HCT116 (cell line): ENCODE measurements at regions not wholly inside any gene's neighbourhood (a gene's known extent, or its start where the extent isn't known, plus 50 kb on each side); places are given as distances from the start of the nearest gene placed in this dataset.

Experiments
- ATAC-seq: fragments of 200-7000 bp; cut with Tn5 transposase; 2 replicates; pipeline ENCODE4 v1.9.1; 2020; ENCODE audit warnings: mild to moderate bottlenecking, moderate library complexity
- BruUV-seq: library from RNA; stranded (reverse); fragments of 400-500 nt; replicated peaks from 2 replicates; lab custom pipeline; 2021; lab: Mats Ljungman, UMichigan
- CTCF ChIA-PET: fragments of 300-600 bp; sonication (Branson Sonifier 250); formaldehyde crosslinking; loops from one replicate; lab custom pipeline; 2021; ENCODE audit warnings: antibody characterized with exemption; lab: Charles Lee
- POLR2A ChIA-PET: fragments of 300-600, 350-600 bp; sonication (Branson Sonifier 250); formaldehyde crosslinking; loops from one replicate; lab custom pipeline; 2021; ENCODE audit warnings: antibody characterized with exemption; lab: Charles Lee
- RAD21 ChIA-PET, 2 experiments: fragments of 300-600 bp; sonication (Branson Sonifier 250); formaldehyde crosslinking; loops; one replicate each; lab custom pipeline; 2023; ENCODE audit warnings: low total read pairs in 2 of 2; ENCODE audit not compliant: uncharacterized antibody in 2 of 2, unreplicated experiment in 2 of 2, low non-redundant PET in 1 of 2; lab: Charles Lee
- DNase-seq: peaks from one replicate; pipeline ENCODE4 v3.0.0-alpha.2; 2010; ENCODE audit warnings: low read depth, low spot score
- H2AFZ ChIP-seq: fragments of 200-600 bp; shearing (Covaris generic), sonication (generic); 2 replicates; pipeline ENCODE4 v1.6.1; 2017; ENCODE audit warnings: low read depth, mixed run types, mixed read lengths, antibody characterized with exemption, low read length; ENCODE audit not compliant: poor library complexity, severe bottlenecking
- H3K27ac ChIP-seq: 2 replicates; pipeline ENCODE4 v1.5.1; 2012; ENCODE audit warnings: low read depth, low read length
- H3K27me3 ChIP-seq: fragments of 200-600 bp; sonication (generic); 2 replicates; pipeline ENCODE4 v1.6.1; 2016; ENCODE audit warnings: mixed run types, low read length, mixed read lengths; ENCODE audit not compliant: insufficient read depth
- H3K36me3 ChIP-seq, 2 experiments: fragments of 200-500 bp in 1 of 2; fragments of 200-600 bp in 1 of 2; sonication (Bioruptor generic) in 1 of 2; sonication (generic) in 1 of 2; 2 replicates each; pipeline versions ENCODE4 v1.5.1 to v1.6.1; 2014 to 2016; ENCODE audit warnings: low read length in 2 of 2, inconsistent platforms in 1 of 2, mixed read lengths in 1 of 2, mixed run types in 1 of 2; ENCODE audit not compliant: insufficient read depth in 2 of 2, control insufficient read depth in 1 of 2
- H3K4me1 ChIP-seq, 2 experiments: fragments of 200-600 bp in 1 of 2; sonication (generic) in 1 of 2; 2 replicates each; pipeline versions ENCODE4 v1.5.1 to v1.6.1; 2012 to 2017; ENCODE audit warnings: low read length in 2 of 2, inconsistent platforms in 1 of 2, mild to moderate bottlenecking in 1 of 2, mixed read lengths in 1 of 2, mixed run types in 1 of 2, moderate library complexity in 1 of 2; ENCODE audit not compliant: insufficient read depth in 2 of 2, control insufficient read depth in 1 of 2
- H3K4me2 ChIP-seq: fragments of 200-600 bp; sonication (generic); 2 replicates; pipeline ENCODE4 v1.6.1; 2017; ENCODE audit warnings: mixed run types, low read length, mixed read lengths
- H3K4me3 ChIP-seq, 2 experiments: fragments of 200-600 bp in 1 of 2; sonication (generic) in 1 of 2; replicated peaks in 1 of 2; 2 replicates each; pipeline ENCODE4 v1.5.1; 2011 to 2016; ENCODE audit warnings: low read length in 2 of 2, control low read depth in 1 of 2, low read depth in 1 of 2, mild to moderate bottlenecking in 1 of 2, mixed read lengths in 1 of 2, mixed run types in 1 of 2
- H3K79me2 ChIP-seq: fragments of 200-600 bp; sonication (generic); 2 replicates; pipeline ENCODE4 v1.6.1; 2017; ENCODE audit warnings: mild to moderate bottlenecking, mixed run types, low read length, moderate library complexity, mixed read lengths; ENCODE audit not compliant: insufficient read depth
- H3K9ac ChIP-seq: fragments of 200-600 bp; sonication (generic); 2 replicates; pipeline ENCODE4 v1.6.1; 2016; ENCODE audit warnings: low read length, mixed read lengths
- H3K9me2 ChIP-seq: fragments of 200-600 bp; sonication (generic), shearing (Covaris generic); 2 replicates; pipeline ENCODE4 v1.6.1; 2017; ENCODE audit warnings: mixed run types, mild to moderate bottlenecking, moderate library complexity; ENCODE audit not compliant: insufficient read depth
- H3K9me3 ChIP-seq, 2 experiments: fragments of 200-500 bp in 1 of 2; fragments of 200-600 bp in 1 of 2; sonication (Bioruptor generic) in 1 of 2; sonication (generic) in 1 of 2; 2 replicates each; pipeline ENCODE4 v1.6.1; 2014 to 2017; ENCODE audit warnings: low read length in 2 of 2, mixed read lengths in 2 of 2, inconsistent platforms in 1 of 2, low read depth in 1 of 2, mild to moderate bottlenecking in 1 of 2, mixed run types in 1 of 2, moderate library complexity in 1 of 2; ENCODE audit not compliant: control insufficient read depth in 1 of 2, insufficient read depth in 1 of 2
- H4K20me1 ChIP-seq: fragments of 200-600 bp; sonication (generic), shearing (Covaris generic); 2 replicates; pipeline ENCODE4 v1.6.1; 2017; ENCODE audit warnings: mixed run types, mild to moderate bottlenecking, moderate library complexity; ENCODE audit not compliant: insufficient read depth
- CBX3 ChIP-seq: IDR thresholded peaks from 2 replicates; pipeline ENCODE4 v1.6.1; 2012; ENCODE audit warnings: low read depth
- EGR1 ChIP-seq: IDR thresholded peaks from 2 replicates; pipeline ENCODE4 v1.6.1; 2012; ENCODE audit warnings: low read depth
- ELF1 ChIP-seq: IDR thresholded peaks from 2 replicates; pipeline ENCODE4 v1.6.1; 2012; ENCODE audit warnings: low read depth, borderline replicate concordance
- EZH2 ChIP-seq: fragments of 200-600 bp; sonication (generic); IDR thresholded peaks from 2 replicates; pipeline ENCODE4 v1.6.1; 2017; ENCODE audit warnings: antibody characterized with exemption, mixed run types
- EZH2phosphoT487 ChIP-seq: fragments of 200-600 bp; IDR thresholded peaks from 2 replicates; pipeline ENCODE4 v1.6.1; 2018; ENCODE audit warnings: antibody characterized with exemption, borderline replicate concordance
- FOSL1 ChIP-seq: IDR thresholded peaks from 2 replicates; pipeline ENCODE4 v1.6.1; 2012; ENCODE audit warnings: low read depth
- JUND ChIP-seq: IDR thresholded peaks from 2 replicates; pipeline ENCODE4 v1.6.1; 2012
- POLR2A ChIP-seq: IDR thresholded peaks from 2 replicates; pipeline ENCODE4 v1.7.0; 2011; ENCODE audit warnings: borderline replicate concordance; ENCODE audit not compliant: insufficient read depth, insufficient read length; ENCODE audit errors: extremely low read depth
- RAD21 ChIP-seq: IDR thresholded peaks from 2 replicates; pipeline ENCODE4 v1.6.1; 2012; ENCODE audit warnings: low read depth, mild to moderate bottlenecking
- REST ChIP-seq: IDR thresholded peaks from 2 replicates; pipeline ENCODE4 v1.6.1; 2012; ENCODE audit warnings: low read depth
- SIN3A ChIP-seq: IDR thresholded peaks from 2 replicates; pipeline ENCODE4 v1.6.1; 2012; ENCODE audit warnings: low read depth
- SP1 ChIP-seq: IDR thresholded peaks from 2 replicates; pipeline ENCODE4 v1.6.1; 2012; ENCODE audit warnings: low read depth
- SRF ChIP-seq: IDR thresholded peaks from 2 replicates; pipeline ENCODE4 v1.6.1; 2012; ENCODE audit warnings: low read depth
- TCF7L2 ChIP-seq: IDR thresholded peaks from 2 replicates; pipeline ENCODE4 v1.7.0; 2011; ENCODE audit warnings: borderline replicate concordance, inconsistent platforms; ENCODE audit not compliant: insufficient read depth, insufficient read length; ENCODE audit errors: extremely low read depth
- YY1 ChIP-seq: IDR thresholded peaks from 2 replicates; pipeline ENCODE4 v1.6.1; 2011; ENCODE audit warnings: low read length, low read depth, moderate library complexity, mild to moderate bottlenecking; ENCODE audit not compliant: insufficient replicate concordance; ENCODE audit errors: extremely low read depth
- ZFX ChIP-seq: fragments of 450-650 bp; IDR thresholded peaks from 2 replicates; pipeline ENCODE4 v1.6.1; 2017
- ZNF274 ChIP-seq: fragments of 200-500 bp; sonication (Bioruptor generic); IDR thresholded peaks from 2 replicates; pipeline ENCODE4 v1.6.1; 2014; ENCODE audit warnings: mild to moderate bottlenecking, low read depth, low read length, inconsistent platforms
- intact Hi-C: fragments of 100-400 bp; cut with micrococcal nuclease; formaldehyde crosslinking; loops from 2 replicates; pipeline ENCODE4 v1.10.0; 2022
- TF ChIP-seq, protein P1 (sequence below): IDR thresholded peaks from 2 replicates; pipeline ENCODE4 v1.6.1; 2011; ENCODE audit warnings: mild to moderate bottlenecking, low read length, moderate library complexity; ENCODE audit not compliant: insufficient replicate concordance; ENCODE audit errors: extremely low read depth
- TF ChIP-seq, protein P2 (sequence below): IDR thresholded peaks from 2 replicates; pipeline ENCODE4 v1.6.1; 2012

GRCh38 chr14:66293533-66294105 lies 192.6 kb upstream of the CCDC196 start:
- no peak for ATAC-seq
- BruUV-seq = no TSS peak
- no peaks in the 10 kb centered on the region for H3K36me3 ChIP-seq
- CTCF ChIA-PET = no interaction called here
- H3K27ac ChIP-seq = no peak overlapping the region
- H2AFZ ChIP-seq = no peak overlapping the region
- no peaks in the 10 kb centered on the region for H3K4me1 ChIP-seq
- no peak for DNase-seq
- no peaks in the 10 kb centered on the region for H3K9me3 ChIP-seq
- TF ChIP-seq EZH2phosphoT487 (no peak), ELF1 (no peak), JUND (no peak), FOSL1 (no peak), REST (no peak), CBX3 (no peak), ZFX (no peak), EGR1 (no peak), EZH2 (no peak), ZNF274 (no peak), SP1 (no peak), YY1 (no peak), SIN3A (no peak), SRF (no peak), TCF7L2 (no peak), POLR2A (no peak), RAD21 (no peak)
- TF ChIP-seq, protein P1, sequence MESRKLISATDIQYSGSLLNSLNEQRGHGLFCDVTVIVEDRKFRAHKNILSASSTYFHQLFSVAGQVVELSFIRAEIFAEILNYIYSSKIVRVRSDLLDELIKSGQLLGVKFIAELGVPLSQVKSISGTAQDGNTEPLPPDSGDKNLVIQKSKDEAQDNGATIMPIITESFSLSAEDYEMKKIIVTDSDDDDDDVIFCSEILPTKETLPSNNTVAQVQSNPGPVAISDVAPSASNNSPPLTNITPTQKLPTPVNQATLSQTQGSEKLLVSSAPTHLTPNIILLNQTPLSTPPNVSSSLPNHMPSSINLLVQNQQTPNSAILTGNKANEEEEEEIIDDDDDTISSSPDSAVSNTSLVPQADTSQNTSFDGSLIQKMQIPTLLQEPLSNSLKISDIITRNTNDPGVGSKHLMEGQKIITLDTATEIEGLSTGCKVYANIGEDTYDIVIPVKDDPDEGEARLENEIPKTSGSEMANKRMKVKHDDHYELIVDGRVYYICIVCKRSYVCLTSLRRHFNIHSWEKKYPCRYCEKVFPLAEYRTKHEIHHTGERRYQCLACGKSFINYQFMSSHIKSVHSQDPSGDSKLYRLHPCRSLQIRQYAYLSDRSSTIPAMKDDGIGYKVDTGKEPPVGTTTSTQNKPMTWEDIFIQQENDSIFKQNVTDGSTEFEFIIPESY = no peak
- TF ChIP-seq, protein P2, sequence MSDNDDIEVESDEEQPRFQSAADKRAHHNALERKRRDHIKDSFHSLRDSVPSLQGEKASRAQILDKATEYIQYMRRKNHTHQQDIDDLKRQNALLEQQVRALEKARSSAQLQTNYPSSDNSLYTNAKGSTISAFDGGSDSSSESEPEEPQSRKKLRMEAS = no peak
- TF ChIP-seq, all 23 proteins: peak for 0
- POLR2A ChIA-PET = no interaction called here
- no peak overlapping the region for H3K4me2 ChIP-seq
- H3K27me3 ChIP-seq = no peaks in the 10 kb centered on the region
- H3K4me3 ChIP-seq = no peak overlapping the region
- intact Hi-C loops = no loop called here
- no peaks in the 10 kb centered on the region for H3K79me2 ChIP-seq
- no peaks in the 10 kb centered on the region for H3K9me2 ChIP-seq
- RAD21 ChIA-PET = no interaction called here
- H4K20me1 ChIP-seq = no peaks in the 10 kb centered on the region
- no peak overlapping the region for H3K9ac ChIP-seq
